ENCODE measurements at regions not wholly inside any gene's neighbourhood (a gene's known extent, or its start where the extent isn't known, plus 50 kb on each side); places are given as distances from the start of the nearest gene placed in this dataset.

GRCh38 chr2:49804111-49804510, 649.8 kb upstream of the FSHR start:
- DNase-seq (no peak), ATAC-seq (ENCODE audit: low read depth) (no peak)
- ChIA-PET POLR2A (no interaction called here), CTCF (no interaction called here)
- H3K4me3 Mint-ChIP-seq = no peak overlapping the region
- H3K9me3 Mint-ChIP-seq (ENCODE audit: insufficient read depth) = peaks cover 4% of the 10 kb centered on the region
- Histone ChIP-seq H3K27ac (ENCODE audit: low read length in 2 of 2) (no peak overlapping the region), H3K4me1 (ENCODE audit: control insufficient read depth in 2 of 2, insufficient read depth in 2 of 2, low read length in 2 of 2) (no peaks in the 10 kb centered on the region), H3K36me3 (replicated peaks in 1 of 2; ENCODE audit: control extremely low read depth in 1 of 2, control insufficient read depth in 1 of 2, extremely low read depth in 1 of 2, insufficient read depth in 2 of 2, low read length in 1 of 2) (no peaks in the 10 kb centered on the region), H4K20me1 (ENCODE audit: control insufficient read depth, insufficient read depth, low read length, poor library complexity, severe bottlenecking) (no peaks in the 10 kb centered on the region), H3K4me3 (ENCODE audit: control extremely low read depth in 1 of 5, extremely low read depth in 1 of 5, insufficient read depth in 1 of 5, low read depth in 2 of 5, low read length in 4 of 5) (no peak overlapping the region), H3K9ac (ENCODE audit: low read length) (no peak overlapping the region), H2AFZ (ENCODE audit: insufficient read depth, low read depth, low read length, poor library complexity, severe bottlenecking) (no peak overlapping the region), H3K9me3 (ENCODE audit: control extremely low read depth in 1 of 3, control insufficient read depth in 2 of 3, insufficient read depth in 1 of 3, low read length in 2 of 3) (peaks cover 0 to 5% (median 0%) of the 10 kb centered on the region in 3 donors), H3K79me2 (ENCODE audit: control insufficient read depth, insufficient read depth, low read length) (no peaks in the 10 kb centered on the region), H3K27me3 (replicated peaks in 1 of 4; ENCODE audit: control extremely low read depth in 1 of 4, control insufficient read depth in 3 of 4, insufficient read depth in 4 of 4, low read length in 3 of 4) (no peaks in the 10 kb centered on the region), H3K4me2 (replicated peaks; ENCODE audit: low read depth, low read length, poor library complexity, severe bottlenecking) (no peak overlapping the region)
- no CpG with 5 or more reads among the region's 1 CpG for WGBS (ENCODE audit: insufficient coverage)
- TF ChIP-seq EZH2 (IDR thresholded peaks at IDR 0.05; ENCODE audit: borderline replicate concordance, insufficient read depth, low read depth, low read length, poor library complexity, severe bottlenecking) (no peak), CTCF (IDR thresholded peaks at IDR 0.05) (no peak)
- no peak overlapping the region for H3K27ac Mint-ChIP-seq
- H3K4me1 Mint-ChIP-seq = no peaks in the 10 kb centered on the region
- H3K27me3 Mint-ChIP-seq = no peaks in the 10 kb centered on the region
- intact Hi-C loops (cut with micrococcal nuclease) = no loop called here

- H3K4me3 Mint-ChIP-seq = no peak overlapping the region
Observed at GRCh38 chr2:49801898-49802450, 647.7 kb upstream of the FSHR start.

More at GRCh38 chr2:49801898-49802450, 647.7 kb upstream of the FSHR start:
- ChIA-PET CTCF (no interaction called here), POLR2A (no interaction called here)
- TF ChIP-seq EZH2 (IDR thresholded peaks at IDR 0.05; ENCODE audit: borderline replicate concordance, insufficient read depth, low read depth, low read length, poor library complexity, severe bottlenecking) (no peak), CTCF (IDR thresholded peaks at IDR 0.05) (no peak)
- DNase-seq (no peak), ATAC-seq (ENCODE audit: low read depth) (no peak)
- Histone ChIP-seq H3K27me3 (replicated peaks in 1 of 4; ENCODE audit: control extremely low read depth in 1 of 4, control insufficient read depth in 3 of 4, insufficient read depth in 4 of 4, low read length in 3 of 4) (no peaks in the 10 kb centered on the region), H3K4me3 (ENCODE audit: control extremely low read depth in 1 of 5, extremely low read depth in 1 of 5, insufficient read depth in 1 of 5, low read depth in 2 of 5, low read length in 4 of 5) (no peak overlapping the region), H4K20me1 (ENCODE audit: control insufficient read depth, insufficient read depth, low read length, poor library complexity, severe bottlenecking) (no peaks in the 10 kb centered on the region), H3K4me2 (replicated peaks; ENCODE audit: low read depth, low read length, poor library complexity, severe bottlenecking) (no peak overlapping the region), H2AFZ (ENCODE audit: insufficient read depth, low read depth, low read length, poor library complexity, severe bottlenecking) (no peak overlapping the region), H3K9me3 (ENCODE audit: control extremely low read depth in 1 of 3, control insufficient read depth in 2 of 3, insufficient read depth in 1 of 3, low read length in 2 of 3) (peaks cover 0 to 5% (median 0%) of the 10 kb centered on the region in 3 donors), H3K4me1 (ENCODE audit: control insufficient read depth in 2 of 2, insufficient read depth in 2 of 2, low read length in 2 of 2) (no peaks in the 10 kb centered on the region), H3K79me2 (ENCODE audit: control insufficient read depth, insufficient read depth, low read length) (no peaks in the 10 kb centered on the region), H3K36me3 (replicated peaks in 1 of 2; ENCODE audit: control extremely low read depth in 1 of 2, control insufficient read depth in 1 of 2, extremely low read depth in 1 of 2, insufficient read depth in 2 of 2, low read length in 1 of 2) (no peaks in the 10 kb centered on the region), H3K9ac (ENCODE audit: low read length) (no peak overlapping the region), H3K27ac (ENCODE audit: low read length in 2 of 2) (no peak overlapping the region)
- no peaks in the 10 kb centered on the region for H3K27me3 Mint-ChIP-seq
- intact Hi-C loops (cut with micrococcal nuclease) = no loop called here
- 100% methylated on average over 1 of the region's 2 CpGs for WGBS (ENCODE audit: insufficient coverage)
- peaks cover 4% of the 10 kb centered on the region for H3K9me3 Mint-ChIP-seq (ENCODE audit: insufficient read depth)
- no peak overlapping the region for H3K27ac Mint-ChIP-seq
- H3K4me1 Mint-ChIP-seq = no peaks in the 10 kb centered on the region

Measured in B cell (primary cell).